HG02610 (cell line): ENCODE measurements at regions not wholly inside any gene's neighbourhood (a gene's known extent, or its start where the extent isn't known, plus 50 kb on each side); places are given as distances from the start of the nearest gene placed in this dataset.
"Not testable (repeated sequence)": the region's sequence is repeated elsewhere in the genome, so short reads cannot be mapped to it uniquely, and the experiment has no call there.

ENCODE experiments used
- ATAC-seq: cut with Tn5 transposase; IDR thresholded peaks from one replicate; pipeline ENCODE4 v1.9.1; 2021; ENCODE audit warnings: mild to moderate bottlenecking, moderate library complexity; ENCODE audit not compliant: unreplicated experiment

DNA sequence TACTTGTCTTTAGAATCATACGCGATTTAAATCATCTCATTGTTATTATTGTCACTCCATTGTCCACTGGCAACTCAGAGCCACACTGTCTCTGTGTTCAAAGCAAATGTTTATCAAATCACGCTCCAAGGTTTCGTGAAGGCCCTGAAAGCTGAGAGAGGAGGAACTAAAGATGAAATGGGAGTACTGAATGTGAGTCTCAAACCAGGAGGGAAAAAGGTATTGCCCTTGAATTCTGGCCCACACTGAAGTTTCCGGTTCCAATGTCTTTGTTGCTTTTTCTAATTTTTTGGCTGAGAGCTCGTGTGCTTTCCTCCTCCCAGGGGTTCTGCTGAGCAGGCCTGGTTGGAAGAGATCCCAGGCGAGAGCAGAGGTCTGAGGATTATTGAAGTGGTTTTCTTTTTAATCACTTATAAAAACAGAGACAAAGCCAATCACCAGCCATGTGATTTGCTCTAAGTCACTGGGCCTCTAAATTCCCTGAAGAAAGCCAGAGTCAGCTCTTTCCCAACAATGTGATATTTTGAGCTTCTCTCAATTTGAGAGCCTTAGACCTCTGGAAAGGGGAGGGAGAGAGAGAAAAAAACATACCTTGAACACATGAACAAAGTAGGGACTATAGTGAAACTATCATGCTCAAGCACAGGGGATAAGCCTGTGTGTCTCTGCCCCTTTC lies 420.8 kb upstream of the GRAMD2B start:
- no peak for ATAC-seq

DNA sequence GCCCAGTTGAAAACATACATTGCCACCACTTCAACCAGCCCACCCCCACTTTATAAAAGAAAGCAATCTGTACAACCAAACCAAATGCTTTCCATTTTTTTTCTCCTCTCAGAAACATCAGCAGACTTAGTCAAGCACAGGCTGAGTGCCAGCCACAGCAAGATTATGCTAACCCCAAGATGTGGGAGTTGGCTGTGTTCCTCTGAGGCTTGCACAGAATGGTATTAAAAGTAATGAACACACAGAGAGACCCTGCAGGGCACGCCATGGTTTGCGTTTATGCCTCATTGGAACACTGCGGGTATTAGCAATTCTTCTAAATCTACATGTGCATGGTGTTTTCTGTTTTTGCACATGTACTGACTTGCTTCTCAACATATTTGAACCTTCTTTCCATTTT lies 419.9 kb upstream of the GRAMD2B start:
- no peak for ATAC-seq

DNA sequence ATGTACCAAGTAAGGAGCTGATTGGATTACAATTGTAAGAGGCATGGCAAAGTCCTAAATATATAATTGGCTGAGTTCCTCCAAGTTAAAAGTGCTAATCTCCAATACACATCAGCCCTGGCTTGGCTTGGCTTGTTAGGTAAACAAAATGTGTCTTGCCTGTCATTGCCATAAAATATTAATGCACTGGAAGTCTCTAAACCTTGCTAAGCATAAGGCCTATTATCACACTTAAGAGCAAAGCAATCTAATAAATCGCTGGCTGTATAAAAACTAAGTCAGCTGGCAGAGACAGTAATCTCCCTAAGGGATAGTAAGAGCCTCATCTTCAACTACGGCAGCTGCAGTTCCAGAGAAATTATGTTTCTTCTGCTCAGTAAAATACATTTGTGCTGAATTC lies 418.6 kb upstream of the GRAMD2B start:
- ATAC-seq, result no peak

GRCh38 chr5:126007841-126008240 lies 415.4 kb upstream of the GRAMD2B start:
- ATAC-seq, result no peak

DNA sequence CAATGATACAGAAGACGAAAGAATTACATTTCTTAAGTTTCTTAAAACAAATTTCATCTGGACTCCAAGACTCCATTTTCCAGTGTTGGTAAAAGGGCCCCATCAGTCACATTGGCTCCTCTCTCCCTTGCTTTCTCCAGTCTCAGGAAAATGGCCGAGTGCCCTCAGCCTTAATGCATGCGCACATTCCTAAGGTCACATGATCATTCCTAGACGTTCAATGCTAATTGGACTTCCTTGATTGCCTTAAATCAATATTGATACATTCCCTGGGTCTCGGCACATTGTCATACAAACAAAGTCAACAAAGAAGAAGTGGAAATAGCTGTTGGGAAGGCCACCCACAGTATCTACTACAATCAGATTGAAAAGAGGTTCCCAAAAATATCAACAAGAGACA lies 413.6 kb upstream of the GRAMD2B start:
- ATAC-seq, result no peak

GRCh38 chr5:126011526-126011925 lies 411.7 kb upstream of the GRAMD2B start:
- not testable (repeated sequence) for ATAC-seq

DNA sequence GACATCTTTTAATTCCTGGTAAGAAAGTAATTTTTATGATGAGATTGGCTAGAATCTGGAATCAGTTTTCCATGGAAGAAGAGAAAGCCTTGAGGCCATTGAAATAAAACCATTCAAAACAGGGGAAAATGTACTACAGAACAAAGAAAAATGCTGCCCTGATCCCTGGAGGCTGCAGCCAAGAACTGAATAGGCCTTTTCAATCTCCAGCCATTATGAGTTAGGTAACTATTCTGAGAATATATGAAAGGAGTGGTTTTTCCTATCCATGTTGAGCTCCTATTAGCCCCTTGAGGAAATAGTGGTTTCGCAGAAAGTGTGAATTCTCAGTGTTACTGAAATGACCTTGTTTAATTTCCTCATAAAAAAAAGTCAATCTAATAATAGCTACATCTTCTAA lies 408.5 kb upstream of the GRAMD2B start:
- no peak for ATAC-seq

- no peak for ATAC-seq
Measured at GRCh38 chr5:126015235-126016181, 407.7 kb upstream of the GRAMD2B start.

DNA sequence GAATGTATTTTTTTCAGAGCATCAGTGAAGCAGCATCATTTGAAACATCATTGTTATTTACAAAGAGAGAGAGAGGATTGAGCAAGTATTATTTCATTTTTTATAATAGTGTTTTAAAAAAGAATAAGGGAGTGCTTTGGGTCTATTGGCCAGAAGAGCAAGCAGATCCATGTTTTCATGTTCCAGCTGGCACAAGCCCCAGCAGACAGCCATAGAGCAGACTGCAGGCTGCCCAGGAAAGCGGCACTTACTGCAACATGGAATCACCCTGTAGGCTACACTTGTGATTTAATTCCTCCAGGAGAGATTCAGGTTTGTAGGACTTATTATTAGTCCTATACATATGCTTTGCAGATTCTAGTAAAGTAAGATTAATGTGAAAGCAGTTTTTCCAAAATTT lies 407.0 kb upstream of the GRAMD2B start:
- ATAC-seq, result no peak

GRCh38 chr5:126017096-126017495 lies 406.1 kb upstream of the GRAMD2B start:
- ATAC-seq, result no peak

DNA sequence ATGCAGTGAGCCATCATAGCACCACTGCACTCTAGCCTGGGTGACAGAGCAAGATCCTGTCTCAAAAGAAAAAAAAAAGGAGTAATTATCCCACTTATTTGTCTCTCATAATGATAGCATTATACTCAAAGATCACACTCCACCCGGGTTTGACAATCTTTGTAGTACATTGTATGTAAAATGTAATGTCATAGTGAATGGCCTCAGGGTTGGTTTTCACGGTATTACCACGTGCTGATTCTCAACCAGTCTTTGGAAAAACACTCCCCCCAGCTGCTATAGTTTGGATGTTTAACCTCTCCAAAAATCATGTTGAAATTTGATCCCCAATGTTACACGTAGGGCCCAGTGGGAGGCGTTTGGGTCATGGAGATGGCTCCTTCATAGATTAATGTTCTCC lies 402.4 kb upstream of the GRAMD2B start:
- no peak for ATAC-seq

GRCh38 chr5:126023994-126024441 lies 399.2 kb upstream of the GRAMD2B start:
- no peak for ATAC-seq

DNA sequence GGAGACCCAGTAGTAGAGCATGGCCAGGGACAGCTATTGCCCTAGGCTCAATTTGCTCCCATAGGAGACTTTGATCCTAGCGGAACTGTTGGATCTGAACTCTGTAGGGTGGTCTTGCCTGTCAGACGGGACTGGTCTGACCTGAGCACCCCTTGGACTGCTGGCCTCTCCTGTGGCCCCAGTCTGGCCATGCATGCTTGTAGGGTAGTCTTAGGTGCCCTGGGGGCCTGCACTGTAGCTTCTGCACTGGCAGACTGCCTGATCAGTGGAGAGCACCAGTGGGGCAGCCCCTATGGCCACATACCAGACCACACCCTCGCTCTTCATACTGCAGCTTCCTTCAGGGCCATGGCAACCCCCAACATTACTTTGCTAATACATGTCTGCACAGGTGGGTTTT lies 396.1 kb upstream of the GRAMD2B start:
- no peak for ATAC-seq

DNA sequence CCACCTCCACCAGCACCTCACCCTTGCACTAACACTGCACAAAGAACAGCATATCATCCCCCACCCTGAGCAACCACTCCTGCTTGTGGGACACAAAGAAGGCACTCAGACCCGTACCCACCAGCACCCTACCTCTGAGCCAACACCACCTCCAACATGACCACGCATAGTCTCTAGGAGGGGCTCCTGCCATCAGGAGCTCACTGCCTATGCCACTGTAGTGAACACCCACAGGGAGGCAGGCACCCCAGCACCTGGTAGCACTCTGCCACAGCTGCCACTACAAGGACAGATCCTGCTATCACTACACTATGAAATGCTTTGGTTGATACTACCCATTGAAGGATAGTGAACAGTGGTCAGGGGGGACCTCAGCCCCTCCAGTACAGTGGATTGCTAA lies 395.6 kb upstream of the GRAMD2B start:
- no peak for ATAC-seq

- ATAC-seq, result no peak
Measured at GRCh38 chr5:126028336-126028735, 394.9 kb upstream of the GRAMD2B start.

- not testable (repeated sequence) for ATAC-seq
Measured at GRCh38 chr5:126029282-126029681, 393.9 kb upstream of the GRAMD2B start.

DNA sequence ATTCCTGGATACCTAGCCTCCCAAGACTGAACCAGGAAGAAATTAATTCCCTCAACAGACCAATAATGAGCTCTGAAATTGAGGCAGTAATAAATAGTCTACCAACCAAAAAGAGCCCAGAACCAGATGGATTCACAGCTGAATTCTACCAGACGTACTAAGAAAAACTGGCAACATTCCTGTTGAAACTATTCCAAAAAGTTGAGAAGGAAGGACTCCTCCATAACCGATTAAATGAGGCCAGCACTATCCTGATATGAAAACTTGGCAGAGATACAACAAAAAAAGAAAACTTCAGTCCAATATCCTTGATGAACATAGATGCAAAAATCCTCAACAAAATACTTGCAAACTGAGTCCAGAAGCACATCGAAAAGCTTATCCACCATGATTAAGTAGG lies 392.5 kb upstream of the GRAMD2B start:
- no peak for ATAC-seq

DNA sequence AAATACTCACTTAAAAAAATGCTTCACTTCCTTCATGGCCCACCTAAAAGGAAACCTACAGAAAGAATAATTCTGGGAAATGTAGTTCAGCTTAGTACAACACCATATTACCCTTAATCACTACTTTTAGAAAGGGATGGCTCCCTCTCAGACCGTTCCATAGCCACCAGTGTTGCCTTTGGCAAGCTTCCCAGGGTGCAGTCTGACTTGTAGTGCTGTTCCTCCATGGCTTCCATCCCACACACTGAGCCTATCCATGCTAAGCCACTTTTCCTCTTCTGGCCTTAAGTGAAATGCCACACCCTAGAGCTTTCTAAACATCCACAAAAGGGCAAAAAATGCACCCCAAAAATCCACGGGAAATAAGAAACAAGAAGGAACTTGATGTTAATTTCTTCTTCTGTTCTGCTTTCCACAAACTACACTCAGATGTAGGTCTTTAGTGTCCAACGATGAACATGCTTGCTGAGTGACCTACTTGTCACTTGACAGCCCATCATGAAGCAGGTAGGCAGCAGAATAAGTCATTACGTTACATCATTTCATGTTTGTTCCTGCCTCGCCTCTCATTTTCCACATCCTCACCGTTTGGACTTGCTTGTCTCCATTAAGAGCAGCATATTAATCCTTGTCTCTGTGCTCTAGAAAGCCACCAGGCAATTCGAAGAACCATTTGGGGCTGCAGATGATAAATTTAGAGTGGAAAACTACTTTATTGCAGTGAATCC lies 391.1 kb upstream of the GRAMD2B start:
- ATAC-seq, result no peak

DNA sequence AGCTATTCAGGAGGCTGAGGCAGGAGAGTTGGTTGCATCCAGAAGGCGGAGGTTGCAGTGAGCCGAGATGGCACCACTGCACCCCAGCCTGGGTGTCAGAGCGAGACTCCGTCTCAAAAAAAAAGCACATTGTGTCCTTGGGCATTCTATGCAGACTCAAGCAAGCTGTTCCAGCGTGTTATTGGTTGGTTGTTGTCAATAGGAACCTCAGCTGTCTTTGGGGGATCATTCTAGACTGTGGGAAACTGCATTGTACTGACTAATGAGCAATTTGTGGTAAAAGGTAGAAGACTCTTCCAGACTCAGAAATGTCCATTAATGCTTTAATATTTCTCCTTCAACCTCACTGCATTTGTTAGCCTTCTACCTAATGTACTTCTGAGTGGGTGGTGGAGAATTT lies 379.5 kb upstream of the GRAMD2B start:
- ATAC-seq, result no peak

DNA sequence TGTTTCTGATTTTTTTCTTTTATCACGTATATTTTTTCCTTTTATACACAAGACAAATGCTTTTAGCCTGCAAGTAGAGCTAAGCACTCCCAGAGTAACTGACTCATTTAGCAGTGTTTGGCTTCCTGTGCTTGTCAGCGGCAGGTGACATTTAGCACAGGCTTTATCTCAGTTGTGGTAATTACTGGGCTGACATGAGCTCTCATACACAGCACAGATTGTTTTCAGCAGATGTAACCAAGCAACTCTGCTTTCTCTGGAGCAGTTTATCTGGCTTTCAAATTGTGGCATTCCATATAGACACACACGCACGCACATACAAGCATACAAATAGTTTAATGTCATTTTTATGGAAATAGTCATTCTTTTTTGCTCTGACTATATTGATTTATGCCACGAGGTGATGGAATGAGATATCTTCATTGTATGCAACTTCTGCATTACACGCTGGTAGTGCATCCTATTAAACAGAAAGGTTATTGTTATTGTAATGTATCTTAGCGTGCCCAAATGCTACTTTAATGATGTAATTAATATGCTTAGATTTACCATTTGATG lies 379.0 kb upstream of the GRAMD2B start:
- no peak for ATAC-seq

GRCh38 chr5:126044931-126045565 lies 378.2 kb upstream of the GRAMD2B start:
- ATAC-seq, result no peak
